ENCODE measurements at regions not wholly inside any gene's neighbourhood (a gene's known extent, or its start where the extent isn't known, plus 50 kb on each side); places are given as distances from the start of the nearest gene placed in this dataset.

DNA sequence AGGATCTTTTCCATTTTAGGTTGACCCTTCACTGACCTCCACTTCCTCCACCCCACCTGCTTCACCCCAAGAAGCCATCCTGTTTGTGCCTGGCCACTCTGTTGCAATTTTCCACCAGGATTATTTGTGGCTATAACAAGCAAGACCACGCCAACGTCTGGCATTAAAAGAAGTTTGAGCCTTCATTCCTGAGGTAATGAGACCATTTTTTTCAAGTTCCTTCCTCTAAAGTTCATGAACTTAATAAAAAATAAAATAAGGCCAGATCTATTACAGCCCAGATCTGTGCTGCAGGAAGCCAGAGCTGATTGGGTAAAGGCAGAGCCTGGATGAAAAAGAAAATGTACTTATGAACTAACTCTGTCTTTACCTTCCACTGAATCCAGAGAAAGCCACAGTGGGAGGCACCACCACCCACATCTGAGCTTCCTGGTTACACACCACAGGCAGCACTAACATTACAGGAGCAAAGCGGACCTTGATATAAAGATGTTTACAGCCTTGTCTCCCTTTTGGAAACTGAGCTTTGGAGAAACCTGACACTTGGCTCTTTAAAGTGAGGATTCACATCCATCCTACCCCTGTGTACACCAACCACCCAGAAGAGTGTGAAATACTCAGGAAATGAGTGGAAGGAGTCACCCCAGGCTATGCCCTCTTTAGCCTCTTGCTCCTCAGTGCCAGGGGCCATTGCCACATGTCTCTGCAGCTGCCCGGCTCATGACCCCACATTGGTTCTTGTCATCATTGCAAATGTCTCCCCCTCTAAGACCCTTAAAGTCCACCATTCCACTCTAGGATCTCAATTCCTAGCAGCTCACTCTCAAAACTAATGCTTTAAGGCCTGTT lies 293.6 kb downstream of the PLPP3 start:
- Histone ChIP-seq H3K23ac (ENCODE audit: insufficient read length) (no peak overlapping the region), H2BK12ac (ENCODE audit: low read depth, low read length) (no peak overlapping the region), H3K9me3 (ENCODE audit: insufficient read depth in 2 of 2, low read depth in 1 of 2, low read length in 1 of 2) (no peaks in the 10 kb centered on the region), H4K8ac (ENCODE audit: extremely low read depth, insufficient read depth, low read length) (no peak overlapping the region), H3K36me3 (ENCODE audit: control insufficient read depth in 2 of 4, insufficient read depth in 4 of 4, low read length in 3 of 4) (no peaks in the 10 kb centered on the region), H2AFZ (ENCODE audit: low read length) (no peak overlapping the region), H2BK120ac (replicated peaks; ENCODE audit: low read depth, low read length) (no peak overlapping the region), H3K9ac (replicated peaks in 1 of 4; ENCODE audit: extremely low read depth in 1 of 4, low read depth in 3 of 4, low read length in 3 of 4) (no peak overlapping the region), H2BK15ac (ENCODE audit: low read length) (no peak overlapping the region), H2BK5ac (ENCODE audit: low read depth, low read length) (no peak overlapping the region), H3K79me2 (ENCODE audit: control insufficient read depth in 1 of 2, insufficient read depth in 2 of 2, low read length in 2 of 2) (no peaks in the 10 kb centered on the region), H3K23me2 (ENCODE audit: low read depth, low read length) (no peaks in the 10 kb centered on the region), H3K27ac (ENCODE audit: low read depth, low read length) (no peak overlapping the region), H3K79me1 (ENCODE audit: low read depth, low read length) (no peaks in the 10 kb centered on the region), H3K4ac (replicated peaks; ENCODE audit: insufficient read length, low read depth, low read length) (no peak overlapping the region), H4K5ac (ENCODE audit: insufficient read length, low read depth, low read length) (no peak overlapping the region), H4K91ac (replicated peaks; ENCODE audit: insufficient read length, low read length) (no peak overlapping the region), H3K27me3 (replicated peaks in 1 of 4; ENCODE audit: control insufficient read depth in 3 of 4, extremely low read depth in 1 of 4, insufficient read depth in 3 of 4, low read length in 3 of 4) (no peaks in the 10 kb centered on the region), H3K56ac (replicated peaks; ENCODE audit: insufficient read length, low read depth, low read length) (no peak overlapping the region), H3K4me3 (ENCODE audit: extremely low read depth in 1 of 4, insufficient read depth in 2 of 4, low read depth in 3 of 4, low read length in 4 of 4) (no peak overlapping the region), H2BK20ac (ENCODE audit: low read length) (no peak overlapping the region), H3K4me2 (ENCODE audit: insufficient read depth in 1 of 2, low read depth in 2 of 2, low read length in 2 of 2) (no peak overlapping the region), H3K4me1 (replicated peaks in 1 of 4; ENCODE audit: control insufficient read depth in 3 of 4, insufficient read depth in 4 of 4, low read length in 3 of 4) (0 out of 7 replicates have a peak, but pooled peaks cover 0 to 3% (median 0%) of the 10 kb centered on the region in 4 experiments), H2AK5ac (ENCODE audit: low read depth, low read length) (no peak overlapping the region), H3K14ac (ENCODE audit: insufficient read length) (no peak overlapping the region), H4K20me1 (replicated peaks in 1 of 2; ENCODE audit: control insufficient read depth in 1 of 2, insufficient read depth in 2 of 2, low read length in 2 of 2) (no peaks in the 10 kb centered on the region), H3K18ac (ENCODE audit: extremely low read depth, low read length) (no peak overlapping the region)
- TF ChIP-seq, protein P1, sequence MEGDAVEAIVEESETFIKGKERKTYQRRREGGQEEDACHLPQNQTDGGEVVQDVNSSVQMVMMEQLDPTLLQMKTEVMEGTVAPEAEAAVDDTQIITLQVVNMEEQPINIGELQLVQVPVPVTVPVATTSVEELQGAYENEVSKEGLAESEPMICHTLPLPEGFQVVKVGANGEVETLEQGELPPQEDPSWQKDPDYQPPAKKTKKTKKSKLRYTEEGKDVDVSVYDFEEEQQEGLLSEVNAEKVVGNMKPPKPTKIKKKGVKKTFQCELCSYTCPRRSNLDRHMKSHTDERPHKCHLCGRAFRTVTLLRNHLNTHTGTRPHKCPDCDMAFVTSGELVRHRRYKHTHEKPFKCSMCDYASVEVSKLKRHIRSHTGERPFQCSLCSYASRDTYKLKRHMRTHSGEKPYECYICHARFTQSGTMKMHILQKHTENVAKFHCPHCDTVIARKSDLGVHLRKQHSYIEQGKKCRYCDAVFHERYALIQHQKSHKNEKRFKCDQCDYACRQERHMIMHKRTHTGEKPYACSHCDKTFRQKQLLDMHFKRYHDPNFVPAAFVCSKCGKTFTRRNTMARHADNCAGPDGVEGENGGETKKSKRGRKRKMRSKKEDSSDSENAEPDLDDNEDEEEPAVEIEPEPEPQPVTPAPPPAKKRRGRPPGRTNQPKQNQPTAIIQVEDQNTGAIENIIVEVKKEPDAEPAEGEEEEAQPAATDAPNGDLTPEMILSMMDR (IDR thresholded peaks at IDR 0.05; ENCODE audit: control extremely low read depth in 1 of 3, insufficient read depth in 1 of 3, low read depth in 1 of 3, low read length in 3 of 3): no peak
- TF ChIP-seq TCF12 (IDR thresholded peaks at IDR 0.05; ENCODE audit: low read depth, low read length): no peak
- no peak for TF ChIP-seq NRF1 (IDR thresholded peaks at IDR 0.05; ENCODE audit: low read depth, low read length)
- no peak for TF ChIP-seq RNF2 (IDR thresholded peaks at IDR 0.05; ENCODE audit: borderline replicate concordance, low read depth, low read length, missing control alignments, poor library complexity, severe bottlenecking)
- no peak for TF ChIP-seq SP4 (IDR thresholded peaks at IDR 0.05; ENCODE audit: low read length)
- no peak for TF ChIP-seq CBX5 (IDR thresholded peaks at IDR 0.05; ENCODE audit: low read depth, low read length)
- no peak for TF ChIP-seq HDAC6 (IDR thresholded peaks at IDR 0.05; ENCODE audit: low read depth, low read length)
- ChIA-PET POLR2A (ENCODE audit: partially characterized antibody) (no interaction called here), CTCF (ENCODE audit: partially characterized antibody) (no interaction called here)
- no peak for DNase-seq (ENCODE audit: low read depth in 1 of 2, low spot score in 2 of 2)
- WGBS, 2 experiments (ENCODE audit: extremely low coverage in 1 of 2, insufficient coverage in 1 of 2, insufficient read length in 1 of 2, insufficient replicate concordance in 2 of 2, low coverage in 1 of 2, low lambda C conversion rate in 2 of 2, missing lambda C conversion rate in 1 of 2): 70% methylated on average over 4 of the region's 4 CpGs; no CpG with 5 or more reads in 1 of the 2 experiments
- FAIRE-seq: no peak
